ENCODE measurements at regions not wholly inside any gene's neighbourhood (a gene's known extent, or its start where the extent isn't known, plus 50 kb on each side); places are given as distances from the start of the nearest gene placed in this dataset.

DNA sequence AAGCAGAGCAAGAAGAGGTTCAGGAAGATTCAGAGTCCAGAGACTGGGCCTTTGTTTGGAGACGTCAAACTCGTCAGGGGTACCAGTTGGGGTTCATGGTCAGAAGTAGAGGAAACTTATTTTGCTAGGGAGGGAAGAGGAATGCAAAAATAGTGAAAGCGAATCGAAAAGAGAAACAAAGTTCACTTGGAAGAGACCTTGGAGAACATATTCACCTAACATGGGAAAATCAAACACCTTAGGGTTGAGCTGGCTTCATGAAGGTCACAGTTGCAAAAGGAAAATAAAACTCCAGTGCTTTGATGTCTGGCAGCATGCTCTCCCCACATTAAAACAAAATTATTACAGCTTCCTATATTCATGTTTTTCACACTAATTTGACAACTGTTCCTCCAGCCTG lies 440.4 kb downstream of the EPM2A start:
- Histone ChIP-seq H3K4me3 (ENCODE audit: extremely low read depth in 1 of 4, insufficient read depth in 2 of 4, low read depth in 3 of 4, low read length in 4 of 4) (no peak overlapping the region), H2BK120ac (replicated peaks; ENCODE audit: low read depth, low read length) (no peak overlapping the region), H3K23me2 (ENCODE audit: low read depth, low read length) (no peaks in the 10 kb centered on the region), H2AK5ac (ENCODE audit: low read depth, low read length) (no peak overlapping the region), H2BK20ac (ENCODE audit: low read length) (no peak overlapping the region), H3K9me3 (ENCODE audit: insufficient read depth in 2 of 2, low read depth in 1 of 2, low read length in 1 of 2) (no peaks in the 10 kb centered on the region), H3K4me1 (replicated peaks in 1 of 4; ENCODE audit: control insufficient read depth in 3 of 4, insufficient read depth in 4 of 4, low read length in 3 of 4) (no peaks in the 10 kb centered on the region), H3K18ac (ENCODE audit: extremely low read depth, low read length) (no peak overlapping the region), H3K4me2 (ENCODE audit: insufficient read depth in 1 of 2, low read depth in 2 of 2, low read length in 2 of 2) (no peak overlapping the region), H3K56ac (replicated peaks; ENCODE audit: insufficient read length, low read depth, low read length) (no peak overlapping the region), H3K36me3 (ENCODE audit: control insufficient read depth in 2 of 4, insufficient read depth in 4 of 4, low read length in 3 of 4) (no peaks in the 10 kb centered on the region), H3K14ac (ENCODE audit: insufficient read length) (no peak overlapping the region), H4K5ac (ENCODE audit: insufficient read length, low read depth, low read length) (no peak overlapping the region), H3K9ac (replicated peaks in 1 of 4; ENCODE audit: extremely low read depth in 1 of 4, low read depth in 3 of 4, low read length in 3 of 4) (no peak overlapping the region), H3K27me3 (replicated peaks in 1 of 4; ENCODE audit: control insufficient read depth in 3 of 4, extremely low read depth in 1 of 4, insufficient read depth in 3 of 4, low read length in 3 of 4) (no peaks in the 10 kb centered on the region), H3K27ac (ENCODE audit: low read depth, low read length) (no peak overlapping the region), H4K20me1 (replicated peaks in 1 of 2; ENCODE audit: control insufficient read depth in 1 of 2, insufficient read depth in 2 of 2, low read length in 2 of 2) (no peaks in the 10 kb centered on the region), H2BK15ac (ENCODE audit: low read length) (no peak overlapping the region), H2BK5ac (ENCODE audit: low read depth, low read length) (no peak overlapping the region), H4K8ac (ENCODE audit: extremely low read depth, insufficient read depth, low read length) (no peak overlapping the region), H2AFZ (ENCODE audit: low read length) (peak overlapping the region; percentile 70; the same call in 1 of the 2 replicates), H3K79me1 (ENCODE audit: low read depth, low read length) (no peaks in the 10 kb centered on the region), H3K4ac (replicated peaks; ENCODE audit: insufficient read length, low read depth, low read length) (no peak overlapping the region), H3K79me2 (ENCODE audit: control insufficient read depth in 1 of 2, insufficient read depth in 2 of 2, low read length in 2 of 2) (no peaks in the 10 kb centered on the region), H3K23ac (ENCODE audit: insufficient read length) (no peak overlapping the region), H4K91ac (replicated peaks; ENCODE audit: insufficient read length, low read length) (no peak overlapping the region), H2BK12ac (ENCODE audit: low read depth, low read length) (no peak overlapping the region)
- ChIA-PET POLR2A (ENCODE audit: partially characterized antibody) (no interaction called here), CTCF (ENCODE audit: partially characterized antibody) (no interaction called here)
- DNase-seq (ENCODE audit: low read depth in 1 of 2, low spot score in 2 of 2): no peak
- no peak for FAIRE-seq
- WGBS, 2 experiments (ENCODE audit: extremely low coverage in 1 of 2, insufficient coverage in 1 of 2, insufficient read length in 1 of 2, insufficient replicate concordance in 2 of 2, low coverage in 1 of 2, low lambda C conversion rate in 2 of 2, missing lambda C conversion rate in 1 of 2): 91% methylated on average over 4 of the region's 4 CpGs; no CpG with 5 or more reads in 1 of the 2 experiments
- TF ChIP-seq SIX5 (IDR thresholded peaks at IDR 0.05; ENCODE audit: low read depth, low read length): no peak
- TF ChIP-seq RXRA (IDR thresholded peaks at IDR 0.05; ENCODE audit: insufficient read depth, low read depth, low read length): no peak
- TF ChIP-seq KDM1A (IDR thresholded peaks at IDR 0.05; ENCODE audit: borderline replicate concordance, low read length): no peak
- no peak for TF ChIP-seq CHD1 (IDR thresholded peaks at IDR 0.05; ENCODE audit: low read depth, low read length)
- TF ChIP-seq ZNF274 (IDR thresholded peaks at IDR 0.05; ENCODE audit: borderline replicate concordance, extremely low read depth, low read length): no peak
- TF ChIP-seq ASH2L (IDR thresholded peaks at IDR 0.05; ENCODE audit: low read length): no peak

Measured in H1 (cell line).